ENCODE measurements at regions not wholly inside any gene's neighbourhood (a gene's known extent, or its start where the extent isn't known, plus 50 kb on each side); places are given as distances from the start of the nearest gene placed in this dataset.

- peaks cover 4% of the 10 kb centered on the region; the same call in 2 of the 3 replicates for H3K9me3 Mint-ChIP-seq
- Histone ChIP-seq H3K4me1 (ENCODE audit: insufficient read depth) (no peaks in the 10 kb centered on the region; the same call in 1 of the 2 replicates), H3K9me2 (ENCODE audit: insufficient read depth) (no peaks in the 10 kb centered on the region; the same call in 1 of the 2 replicates), H3K27me3 (ENCODE audit: insufficient read depth) (no peaks in the 10 kb centered on the region), H3K36me3 (ENCODE audit: insufficient read depth) (no peaks in the 10 kb centered on the region), H3K27ac (ENCODE audit: low read depth) (no peak overlapping the region), H3K79me2 (replicated peaks; ENCODE audit: insufficient read depth) (no peaks in the 10 kb centered on the region), H3F3A (replicated peaks; ENCODE audit: low read depth) (no peaks in the 10 kb centered on the region), H2AFZ (no peak overlapping the region), H4K20me1 (replicated peaks; ENCODE audit: insufficient read depth) (no peaks in the 10 kb centered on the region), H3K4me2 (no peak overlapping the region), H3K4me3 (no peak overlapping the region)
- ATAC-seq (no peak), DNase-seq (ENCODE audit: low spot score) (no peak)
- H3K4me1 Mint-ChIP-seq = no peaks in the 10 kb centered on the region
- no peak overlapping the region for H3K4me3 Mint-ChIP-seq
- no peak overlapping the region for H3K27ac Mint-ChIP-seq
- H3K27me3 Mint-ChIP-seq (ENCODE audit: insufficient read depth, low read depth, poor library complexity) = no peaks in the 10 kb centered on the region
- peaks cover 3% of the 10 kb centered on the region; the same call in 1 of the 3 replicates for H3K36me3 Mint-ChIP-seq (ENCODE audit: low read depth)
- TF ChIP-seq ETS1 (IDR thresholded peaks at IDR 0.05) (no peak), ZNF331 (CRISPR knock-in tag; IDR thresholded peaks at IDR 0.05; ENCODE audit: low read depth) (no peak)
Observed at GRCh38 chr2:155363349-155363888, 664.9 kb downstream of the KCNJ3 start.

GRCh38 chr2:155357172-155357571, 658.7 kb downstream of the KCNJ3 start:
- peaks cover 5% of the 10 kb centered on the region for H3K9me3 Mint-ChIP-seq
- no peaks in the 10 kb centered on the region; the same call in 1 of the 2 replicates for H3K9me2 ChIP-seq (ENCODE audit: insufficient read depth)
- H3K27ac ChIP-seq (ENCODE audit: low read depth) = no peak overlapping the region
- H4K20me1 ChIP-seq (replicated peaks; ENCODE audit: insufficient read depth) = no peaks in the 10 kb centered on the region
- ATAC-seq = no peak
- H2AFZ ChIP-seq = no peak overlapping the region
- no peaks in the 10 kb centered on the region for H3K27me3 ChIP-seq (ENCODE audit: insufficient read depth)
- H3K4me3 ChIP-seq = no peak overlapping the region
- no peaks in the 10 kb centered on the region for H3F3A ChIP-seq (replicated peaks; ENCODE audit: low read depth)
- H3K4me2 ChIP-seq = no peak overlapping the region
- H3K27me3 Mint-ChIP-seq (ENCODE audit: insufficient read depth, low read depth, poor library complexity) = no peaks in the 10 kb centered on the region
- DNase-seq (ENCODE audit: low spot score) = no peak
- no peak overlapping the region for H3K27ac Mint-ChIP-seq
- peaks cover 9% of the 10 kb centered on the region; the same call in 2 of the 3 replicates for H3K36me3 Mint-ChIP-seq (ENCODE audit: low read depth)
- no peaks in the 10 kb centered on the region for H3K79me2 ChIP-seq (replicated peaks; ENCODE audit: insufficient read depth)
- no peaks in the 10 kb centered on the region for H3K36me3 ChIP-seq (ENCODE audit: insufficient read depth)
- H3K4me1 Mint-ChIP-seq = no peaks in the 10 kb centered on the region
- H3K4me1 ChIP-seq (ENCODE audit: insufficient read depth) = no peaks in the 10 kb centered on the region
- no peak overlapping the region for H3K4me3 Mint-ChIP-seq
- TF ChIP-seq ETS1 (IDR thresholded peaks at IDR 0.05) (no peak), POLR2AphosphoS5 (IDR thresholded peaks at IDR 0.05; ENCODE audit: low read depth) (no peak), REST (IDR thresholded peaks at IDR 0.05; ENCODE audit: unreplicated experiment) (no peak), CREB1 (CRISPR knock-in tag; IDR thresholded peaks at IDR 0.05; ENCODE audit: low read depth) (no peak), EZH2 (IDR thresholded peaks at IDR 0.05; ENCODE audit: low read depth, unreplicated experiment) (no peak), JUNB (IDR thresholded peaks at IDR 0.05; ENCODE audit: unreplicated experiment) (no peak), ZNF331 (CRISPR knock-in tag; IDR thresholded peaks at IDR 0.05; ENCODE audit: low read depth) (no peak), CTCF (conservative IDR thresholded peaks at IDR 0.05; ENCODE audit: low read depth in 2 of 2) (no peak), EZH2phosphoT487 (IDR thresholded peaks at IDR 0.05; ENCODE audit: unreplicated experiment) (no peak)

Data from GM23338 (cell line).